Caco-2 (cell line): ENCODE measurements at regions not wholly inside any gene's neighbourhood (a gene's known extent, or its start where the extent isn't known, plus 50 kb on each side); places are given as distances from the start of the nearest gene placed in this dataset.

Source experiments
- BruUV-seq: library from RNA; stranded (reverse); fragments of 400-500 nt; replicated peaks from 2 replicates; lab custom pipeline; 2021; lab: Mats Ljungman, UMichigan
- CTCF ChIA-PET: fragments of 300-600 bp; sonication (Branson Sonifier 250); formaldehyde crosslinking; loops from one replicate; lab custom pipeline; 2022; ENCODE audit warnings: antibody characterized with exemption; lab: Charles Lee
- POLR2A ChIA-PET: fragments of 300-600 bp; sonication (Branson Sonifier 250); formaldehyde crosslinking; loops from one replicate; lab custom pipeline; 2022; ENCODE audit warnings: antibody characterized with exemption; lab: Charles Lee
- DNase-seq, 2 experiments: peaks; one replicate each; pipeline versions ENCODE4 v3.0.0 to v3.0.0-alpha.2; 2020 to 2022
- H3K27me3 ChIP-seq: replicated peaks from 2 replicates; pipeline ENCODE4 v1.6.0; 2011; ENCODE audit warnings: low read length; ENCODE audit not compliant: control insufficient read depth, insufficient read depth
- H3K36me3 ChIP-seq: 2 replicates; pipeline ENCODE4 v1.5.1; 2011; ENCODE audit warnings: low read length; ENCODE audit not compliant: control insufficient read depth, insufficient read depth
- H3K4me1 ChIP-seq: fragments of 250-450 bp; sonication (Bioruptor Pico); 2 replicates; pipeline ENCODE4 v1.5.1; 2020; ENCODE audit warnings: mild to moderate bottlenecking
- H3K4me3 ChIP-seq: 2 replicates; pipeline ENCODE4 v1.5.1; 2011; ENCODE audit warnings: low read depth, mild to moderate bottlenecking, control low read depth, low read length
- H3K9me3 ChIP-seq: fragments of 250-450 bp; sonication (Bioruptor Pico); 2 replicates; pipeline ENCODE4 v1.5.1; 2020; ENCODE audit warnings: mild to moderate bottlenecking, moderate library complexity
- H3K27ac Mint-ChIP-seq: one replicate; pipeline ENCODE4 v1.8.0; 2022; ENCODE audit warnings: mixed read lengths; ENCODE audit not compliant: unreplicated experiment
- H3K27me3 Mint-ChIP-seq: one replicate; pipeline ENCODE4 v1.8.0; 2022; ENCODE audit warnings: mixed read lengths; ENCODE audit not compliant: insufficient read depth, unreplicated experiment
- H3K36me3 Mint-ChIP-seq: one replicate; pipeline ENCODE4 v1.8.0; 2022; ENCODE audit warnings: mild to moderate bottlenecking, mixed read lengths; ENCODE audit not compliant: insufficient read depth, unreplicated experiment
- H3K4me1 Mint-ChIP-seq: one replicate; pipeline ENCODE4 v1.8.0; 2022; ENCODE audit warnings: low read depth, mixed read lengths; ENCODE audit not compliant: unreplicated experiment
- H3K4me3 Mint-ChIP-seq: one replicate; pipeline ENCODE4 v1.8.0; 2022; ENCODE audit warnings: mild to moderate bottlenecking, moderate library complexity, mixed read lengths; ENCODE audit not compliant: unreplicated experiment
- H3K9me3 Mint-ChIP-seq: one replicate; pipeline ENCODE4 v1.8.0; 2022; ENCODE audit warnings: mixed read lengths; ENCODE audit not compliant: unreplicated experiment
- CTCF ChIP-seq, 2 experiments: fragments of 200-600 bp in 1 of 2; IDR thresholded peaks; 1 replicate in 1 of 2; 2 replicates in 1 of 2; pipeline versions ENCODE4 v1.5.1 to v1.8.0; 2011 to 2022; ENCODE audit warnings: antibody characterized with exemption in 1 of 2, control low read depth in 1 of 2, inconsistent platforms in 1 of 2, low read depth in 1 of 2, low read length in 1 of 2, mild to moderate bottlenecking in 1 of 2, moderate library complexity in 1 of 2; ENCODE audit not compliant: insufficient read depth in 1 of 2, severe bottlenecking in 1 of 2, unreplicated experiment in 1 of 2
- intact Hi-C: fragments of 100-400 bp; cut with micrococcal nuclease; formaldehyde crosslinking; loops from one replicate; pipeline ENCODE4 v1.10.0; 2022; ENCODE audit not compliant: unreplicated experiment

GRCh38 chr6:121837545-121838229 lies 402.2 kb downstream of the GJA1 start:
- Histone ChIP-seq H3K9me3 (no peaks in the 10 kb centered on the region), H3K27me3 (no peaks in the 10 kb centered on the region), H3K36me3 (no peaks in the 10 kb centered on the region), H3K4me3 (no peak overlapping the region), H3K4me1 (no peaks in the 10 kb centered on the region)
- Mint-ChIP-seq H3K27ac (no peak overlapping the region), H3K36me3 (no peaks in the 10 kb centered on the region), H3K9me3 (peaks cover 12% of the 10 kb centered on the region), H3K4me3 (no peak overlapping the region), H3K27me3 (no peaks in the 10 kb centered on the region), H3K4me1 (peaks cover 8% of the 10 kb centered on the region)
- intact Hi-C loops = no loop called here
- DNase-seq = no peak
- POLR2A ChIA-PET = no interaction called here
- no TSS peak for BruUV-seq
- CTCF ChIA-PET = no interaction called here
- no peak for TF ChIP-seq CTCF (IDR thresholded peaks at IDR 0.05; ENCODE audit: insufficient read depth in 1 of 2, low read depth in 1 of 2, low read length in 1 of 2, severe bottlenecking in 1 of 2, unreplicated experiment in 1 of 2)

GRCh38 chr6:121838842-121839241 lies 403.4 kb downstream of the GJA1 start:
- Mint-ChIP-seq H3K9me3 (peaks cover 14% of the 10 kb centered on the region), H3K4me3 (no peak overlapping the region)
- POLR2A ChIA-PET = no interaction called here

GRCh38 chr6:121839896-121840295 lies 404.4 kb downstream of the GJA1 start:
- intact Hi-C loops = loop anchor here (10.0 kb wide), 1 partner anchor 325 kb away; no protein-coding TSS in a partner anchor
- H3K27ac Mint-ChIP-seq = no peak overlapping the region
- H3K9me3 ChIP-seq = no peaks in the 10 kb centered on the region
- H3K36me3 Mint-ChIP-seq = no peaks in the 10 kb centered on the region
- H3K4me3 Mint-ChIP-seq = no peak overlapping the region
- no peak for TF ChIP-seq CTCF (IDR thresholded peaks at IDR 0.05; ENCODE audit: insufficient read depth in 1 of 2, low read depth in 1 of 2, low read length in 1 of 2, severe bottlenecking in 1 of 2, unreplicated experiment in 1 of 2)
- H3K27me3 ChIP-seq = no peaks in the 10 kb centered on the region
- no TSS peak for BruUV-seq
- H3K36me3 ChIP-seq = no peaks in the 10 kb centered on the region
- H3K27me3 Mint-ChIP-seq = no peaks in the 10 kb centered on the region
- H3K4me1 Mint-ChIP-seq = peaks cover 8% of the 10 kb centered on the region
- ChIA-PET POLR2A (no interaction called here), CTCF (interaction anchor here (1.9 kb wide), 1 partner anchor 9 kb away, joined by 7 read pairs; no protein-coding TSS in a partner anchor)
- H3K4me1 ChIP-seq = no peaks in the 10 kb centered on the region
- H3K9me3 Mint-ChIP-seq = peaks cover 15% of the 10 kb centered on the region
- no peak overlapping the region for H3K4me3 ChIP-seq
- no peak for DNase-seq

More at GRCh38 chr6:121838842-121839241, 403.4 kb downstream of the GJA1 start:
- no peak for TF ChIP-seq CTCF (IDR thresholded peaks at IDR 0.05; ENCODE audit: insufficient read depth in 1 of 2, low read depth in 1 of 2, low read length in 1 of 2, severe bottlenecking in 1 of 2, unreplicated experiment in 1 of 2)
- no peak overlapping the region for H3K4me3 ChIP-seq
- H3K4me1 Mint-ChIP-seq = peaks cover 8% of the 10 kb centered on the region
- H3K36me3 Mint-ChIP-seq = no peaks in the 10 kb centered on the region
- H3K27ac Mint-ChIP-seq = no peak overlapping the region
- no peaks in the 10 kb centered on the region for H3K27me3 Mint-ChIP-seq
- BruUV-seq = no TSS peak
- intact Hi-C loops = no loop called here
- H3K27me3 ChIP-seq = no peaks in the 10 kb centered on the region
- H3K4me1 ChIP-seq = no peaks in the 10 kb centered on the region
- no peaks in the 10 kb centered on the region for H3K36me3 ChIP-seq
- CTCF ChIA-PET = interaction anchor here (1.9 kb wide), 1 partner anchor 10 kb away, joined by 7 read pairs; no protein-coding TSS in a partner anchor
- H3K9me3 ChIP-seq = no peaks in the 10 kb centered on the region
- no peak for DNase-seq
